Smooth muscle cell (in vitro differentiated cells): ENCODE measurements at regions not wholly inside any gene's neighbourhood (a gene's known extent, or its start where the extent isn't known, plus 50 kb on each side); places are given as distances from the start of the nearest gene placed in this dataset.

ENCODE experiments used
- DNase-seq: peaks from one replicate; lab custom pipeline; 2025; ENCODE audit not compliant: unreplicated experiment; lab: John Stamatoyannopoulos, UW
- H2AFZ ChIP-seq: fragments of 200-600 bp; sonication (generic); 2 replicates; pipeline ENCODE4 v1.6.0; 2016; ENCODE audit warnings: antibody characterized with exemption, low read depth, mild to moderate bottlenecking
- H3F3A ChIP-seq: fragments of 200-600 bp; sonication (generic); 2 replicates; pipeline ENCODE4 v1.6.0; 2017; ENCODE audit warnings: antibody characterized with exemption, low read depth
- H3K27ac ChIP-seq: fragments of 200-600 bp; sonication (generic); 2 replicates; pipeline ENCODE4 v1.5.1; 2016; ENCODE audit warnings: low read depth, mild to moderate bottlenecking
- H3K27me3 ChIP-seq: fragments of 200-600 bp; sonication (generic); 2 replicates; pipeline ENCODE4 v1.6.1; 2016; ENCODE audit warnings: low read depth, mild to moderate bottlenecking
- H3K36me3 ChIP-seq: fragments of 200-600 bp; sonication (generic); 2 replicates; pipeline ENCODE4 v1.5.1; 2016; ENCODE audit warnings: low read depth
- H3K4me1 ChIP-seq: fragments of 200-600 bp; sonication (generic); 2 replicates; pipeline ENCODE4 v1.5.1; 2016; ENCODE audit warnings: low read depth
- H3K4me2 ChIP-seq: fragments of 200-600 bp; sonication (generic); 2 replicates; pipeline ENCODE4 v1.6.0; 2016; ENCODE audit warnings: mild to moderate bottlenecking
- H3K4me3 ChIP-seq: fragments of 200-600 bp; sonication (generic); 2 replicates; pipeline ENCODE4 v1.5.1; 2016; ENCODE audit warnings: mild to moderate bottlenecking
- H3K79me2 ChIP-seq: fragments of 200-600 bp; sonication (generic); 2 replicates; pipeline ENCODE4 v1.6.0; 2016; ENCODE audit warnings: low read depth, mild to moderate bottlenecking
- H3K9ac ChIP-seq: fragments of 200-600 bp; sonication (generic); 2 replicates; pipeline ENCODE4 v1.6.0; 2016; ENCODE audit warnings: low read depth
- H3K9me3 ChIP-seq: fragments of 200-600 bp; sonication (generic); replicated peaks from 2 replicates; pipeline ENCODE4 v1.5.1; 2016; ENCODE audit warnings: low read depth
- H4K20me1 ChIP-seq: fragments of 200-600 bp; sonication (generic); 2 replicates; pipeline ENCODE4 v1.6.0; 2016; ENCODE audit warnings: low read depth
- CTCF ChIP-seq: fragments of 200-600 bp; sonication (generic); IDR thresholded peaks from 2 replicates; pipeline ENCODE4 v1.5.1; 2017; ENCODE audit warnings: borderline replicate concordance, mild to moderate bottlenecking, antibody characterized with exemption; ENCODE audit not compliant: insufficient read depth, poor library complexity, severe bottlenecking
- WGBS: methylation state at CpG from one replicate; pipeline ENCODE4 v1.1.7; 2016; ENCODE audit warnings: low lambda C conversion rate; 5-methylcytosine and 5-hydroxymethylcytosine counted together

GRCh38 chr9:115717298-115717697, 436.3 kb upstream of the PAPPA start:
- no peaks in the 10 kb centered on the region for H3K9me3 ChIP-seq
- no peak overlapping the region for H3K9ac ChIP-seq
- no peak overlapping the region for H2AFZ ChIP-seq
- peak overlapping the region; percentile 11 for H3K4me2 ChIP-seq
- no peaks in the 10 kb centered on the region for H3K79me2 ChIP-seq
- H3K27me3 ChIP-seq = no peaks in the 10 kb centered on the region
- no peak for TF ChIP-seq CTCF
- H4K20me1 ChIP-seq = no peaks in the 10 kb centered on the region
- no peak for DNase-seq
- no peak overlapping the region for H3K4me3 ChIP-seq
- H3K27ac ChIP-seq = no peak overlapping the region
- H3F3A ChIP-seq = no peaks in the 10 kb centered on the region
- H3K36me3 ChIP-seq = no peaks in the 10 kb centered on the region
- no peaks in the 10 kb centered on the region for H3K4me1 ChIP-seq

DNA sequence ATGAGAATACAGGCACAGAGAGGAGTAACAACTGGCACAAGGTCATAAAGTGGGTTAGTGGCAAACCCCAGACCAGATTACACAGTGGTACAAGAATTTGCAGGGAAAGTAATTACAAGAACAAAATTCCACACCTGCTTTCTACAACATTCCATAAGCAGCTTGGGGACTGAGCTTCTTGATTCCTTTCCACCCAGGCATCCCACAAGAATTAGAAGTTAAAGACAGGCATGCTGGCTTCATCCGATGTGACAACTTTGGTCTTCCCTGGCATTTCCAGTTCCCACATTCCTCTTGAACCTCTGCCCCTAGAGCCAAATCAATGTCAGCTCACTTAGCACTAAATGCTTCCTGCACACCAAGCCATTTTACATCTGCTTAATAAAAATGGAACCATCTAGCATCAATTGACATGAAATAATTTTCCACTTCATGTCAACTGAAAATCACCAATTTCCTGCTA, 435.8 kb upstream of the PAPPA start:
- DNase-seq = no peak
- no peak overlapping the region for H3K27ac ChIP-seq
- TF ChIP-seq CTCF = no peak

GRCh38 chr9:115730396-115730795, 423.2 kb upstream of the PAPPA start:
- H3K27ac ChIP-seq = no peak overlapping the region
- no peak overlapping the region for H3K4me2 ChIP-seq
- H3K79me2 ChIP-seq = no peaks in the 10 kb centered on the region
- H3K9ac ChIP-seq = no peak overlapping the region
- WGBS = 80% methylated on average over 4 of the region's 4 CpGs
- no peaks in the 10 kb centered on the region for H4K20me1 ChIP-seq
- H3K27me3 ChIP-seq = no peaks in the 10 kb centered on the region
- H3K9me3 ChIP-seq = no peaks in the 10 kb centered on the region
- no peaks in the 10 kb centered on the region for H3K36me3 ChIP-seq
- no peaks in the 10 kb centered on the region for H3F3A ChIP-seq
- H2AFZ ChIP-seq = peak overlapping the region; percentile 71
- no peak for TF ChIP-seq CTCF
- peaks cover 14% of the 10 kb centered on the region for H3K4me1 ChIP-seq
- H3K4me3 ChIP-seq = no peak overlapping the region
- no peak for DNase-seq

More for the DNA sequence above, 435.8 kb upstream of the PAPPA start:
- 18% methylated on average over 1 of the region's 1 CpG for WGBS
- Histone ChIP-seq H3F3A (no peaks in the 10 kb centered on the region), H3K9ac (no peak overlapping the region), H3K4me1 (no peaks in the 10 kb centered on the region), H3K79me2 (no peaks in the 10 kb centered on the region), H3K4me3 (no peak overlapping the region), H3K27me3 (no peaks in the 10 kb centered on the region), H3K36me3 (no peaks in the 10 kb centered on the region), H4K20me1 (no peaks in the 10 kb centered on the region), H3K4me2 (peak overlapping the region; percentile 11), H2AFZ (no peak overlapping the region), H3K9me3 (no peaks in the 10 kb centered on the region)

DNA sequence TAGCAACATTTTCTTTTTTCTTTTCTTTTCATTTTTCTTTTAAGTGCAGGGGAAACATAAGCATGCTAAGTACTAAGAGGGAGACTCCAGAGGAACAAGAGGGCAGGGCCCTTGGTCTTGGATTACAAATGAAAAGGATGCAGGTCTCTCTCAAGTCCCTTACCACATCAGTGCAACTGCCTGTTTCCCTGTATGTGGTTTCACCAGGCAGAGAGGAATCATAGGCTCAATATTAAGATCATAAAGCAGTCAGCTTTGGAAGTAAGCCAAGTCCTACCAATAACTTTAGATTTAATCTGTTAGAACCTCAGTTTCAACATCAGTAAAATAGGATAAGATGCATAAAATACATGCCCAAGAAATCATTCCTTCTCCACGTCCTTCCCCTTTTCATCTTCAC, 422.7 kb upstream of the PAPPA start:
- H3K4me3 ChIP-seq = no peak overlapping the region
- TF ChIP-seq CTCF = no peak
- H3K4me1 ChIP-seq = peaks cover 14% of the 10 kb centered on the region
- no peaks in the 10 kb centered on the region for H3K9me3 ChIP-seq
- no peaks in the 10 kb centered on the region for H3K79me2 ChIP-seq
- H3K27ac ChIP-seq = no peak overlapping the region
- no peak overlapping the region for H3K9ac ChIP-seq
- H3K36me3 ChIP-seq = no peaks in the 10 kb centered on the region
- peak overlapping the region; percentile 71 for H2AFZ ChIP-seq
- H3K4me2 ChIP-seq = no peak overlapping the region
- no peaks in the 10 kb centered on the region for H3K27me3 ChIP-seq
- H3F3A ChIP-seq = no peaks in the 10 kb centered on the region
- no peaks in the 10 kb centered on the region for H4K20me1 ChIP-seq
- DNase-seq = no peak
- 100% methylated on average over 1 of the region's 1 CpG for WGBS
